ENCODE measurements at regions not wholly inside any gene's neighbourhood (a gene's known extent, or its start where the extent isn't known, plus 50 kb on each side); places are given as distances from the start of the nearest gene placed in this dataset.

DNA sequence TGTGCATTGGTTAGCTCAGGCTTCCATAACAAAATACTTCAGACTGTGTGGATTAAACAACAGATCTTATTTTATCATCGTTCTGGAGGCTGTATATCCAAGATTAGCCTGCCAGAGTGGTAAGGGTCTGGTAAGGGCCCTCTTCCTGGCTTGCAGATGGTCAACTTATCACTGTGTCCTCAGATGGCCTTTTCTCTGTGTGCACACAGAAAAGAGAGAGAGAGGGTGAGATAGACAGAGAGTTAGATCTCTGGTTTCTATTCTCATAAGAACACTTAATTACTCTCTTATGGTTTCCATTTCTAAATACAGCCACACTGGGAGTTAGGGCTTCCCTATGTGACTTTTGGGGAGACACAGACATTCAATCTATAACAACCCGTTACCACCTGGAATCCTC lies 1003.5 kb downstream of the TSN start:
- Histone ChIP-seq H3K36me3 (no peaks in the 10 kb centered on the region), H3K4me3 (no peak overlapping the region), H3K9me3 (no peaks in the 10 kb centered on the region), H3K27me3 (no peaks in the 10 kb centered on the region), H3K4me1 (no peaks in the 10 kb centered on the region), H3K27ac (no peak overlapping the region)
- TF ChIP-seq, protein P1, sequence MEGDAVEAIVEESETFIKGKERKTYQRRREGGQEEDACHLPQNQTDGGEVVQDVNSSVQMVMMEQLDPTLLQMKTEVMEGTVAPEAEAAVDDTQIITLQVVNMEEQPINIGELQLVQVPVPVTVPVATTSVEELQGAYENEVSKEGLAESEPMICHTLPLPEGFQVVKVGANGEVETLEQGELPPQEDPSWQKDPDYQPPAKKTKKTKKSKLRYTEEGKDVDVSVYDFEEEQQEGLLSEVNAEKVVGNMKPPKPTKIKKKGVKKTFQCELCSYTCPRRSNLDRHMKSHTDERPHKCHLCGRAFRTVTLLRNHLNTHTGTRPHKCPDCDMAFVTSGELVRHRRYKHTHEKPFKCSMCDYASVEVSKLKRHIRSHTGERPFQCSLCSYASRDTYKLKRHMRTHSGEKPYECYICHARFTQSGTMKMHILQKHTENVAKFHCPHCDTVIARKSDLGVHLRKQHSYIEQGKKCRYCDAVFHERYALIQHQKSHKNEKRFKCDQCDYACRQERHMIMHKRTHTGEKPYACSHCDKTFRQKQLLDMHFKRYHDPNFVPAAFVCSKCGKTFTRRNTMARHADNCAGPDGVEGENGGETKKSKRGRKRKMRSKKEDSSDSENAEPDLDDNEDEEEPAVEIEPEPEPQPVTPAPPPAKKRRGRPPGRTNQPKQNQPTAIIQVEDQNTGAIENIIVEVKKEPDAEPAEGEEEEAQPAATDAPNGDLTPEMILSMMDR (IDR thresholded peaks at IDR 0.05): no peak
- intact Hi-C loops (cut with DNase I; ENCODE audit: low total_unique reads): no loop called here
- DNase-seq: no peak

DNA sequence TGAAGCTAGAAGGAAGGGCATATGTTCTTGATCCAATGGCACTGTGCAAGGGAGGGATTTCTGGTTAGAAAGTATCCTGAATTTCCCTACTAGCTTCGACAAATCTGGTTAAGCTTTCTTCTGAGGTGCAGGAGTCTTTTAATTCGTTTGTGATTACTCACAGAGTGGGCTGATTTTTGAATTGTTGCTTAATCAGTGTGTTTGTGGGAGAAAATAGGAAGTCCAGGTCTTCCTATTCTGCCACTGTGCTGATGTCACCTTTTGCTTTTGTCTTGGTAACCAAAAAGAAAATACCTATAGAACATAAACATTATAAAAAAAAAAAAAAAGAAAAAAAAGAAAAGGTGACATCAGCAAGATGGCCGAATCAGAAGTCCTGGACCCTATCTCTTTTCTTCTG lies 1008.6 kb downstream of the TSN start:
- intact Hi-C loops (cut with DNase I; ENCODE audit: low total_unique reads): no loop called here
- no peaks in the 10 kb centered on the region for H3K4me1 ChIP-seq
- H3K27me3 ChIP-seq: no peaks in the 10 kb centered on the region
- TF ChIP-seq, protein P1 (IDR thresholded peaks at IDR 0.05): no peak
- DNase-seq: no peak
- H3K36me3 ChIP-seq: no peaks in the 10 kb centered on the region
- H3K9me3 ChIP-seq: no peaks in the 10 kb centered on the region
- no peak overlapping the region for H3K27ac ChIP-seq
- no peak overlapping the region for H3K4me3 ChIP-seq

DNA sequence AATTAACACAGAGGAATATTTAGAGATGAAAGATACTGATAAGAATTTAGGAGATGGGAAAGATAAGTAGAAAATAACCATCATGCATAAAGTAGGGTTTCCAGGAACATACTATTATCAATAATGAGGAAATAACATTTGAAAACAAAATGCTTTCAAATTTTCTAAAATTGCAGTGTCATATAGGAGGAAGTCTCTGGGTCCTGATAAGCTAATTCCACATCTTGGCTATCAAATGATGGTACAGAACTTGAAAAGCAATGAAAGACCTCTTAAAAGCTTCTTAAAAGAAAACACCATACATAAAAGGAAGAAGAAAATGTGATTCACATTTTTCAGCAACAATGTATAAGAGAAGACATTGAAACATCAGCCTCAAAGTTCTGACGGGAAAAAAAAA lies 1024.8 kb downstream of the TSN start:
- intact Hi-C loops (cut with DNase I; ENCODE audit: low total_unique reads): no loop called here
- no peak for DNase-seq
- TF ChIP-seq, protein P1 (IDR thresholded peaks at IDR 0.05): no peak
- no peak overlapping the region for H3K27ac ChIP-seq
- H3K4me3 ChIP-seq: no peak overlapping the region
- no peaks in the 10 kb centered on the region for H3K9me3 ChIP-seq
- H3K27me3 ChIP-seq: no peaks in the 10 kb centered on the region
- H3K4me1 ChIP-seq: no peaks in the 10 kb centered on the region
- H3K36me3 ChIP-seq: no peaks in the 10 kb centered on the region

DNA sequence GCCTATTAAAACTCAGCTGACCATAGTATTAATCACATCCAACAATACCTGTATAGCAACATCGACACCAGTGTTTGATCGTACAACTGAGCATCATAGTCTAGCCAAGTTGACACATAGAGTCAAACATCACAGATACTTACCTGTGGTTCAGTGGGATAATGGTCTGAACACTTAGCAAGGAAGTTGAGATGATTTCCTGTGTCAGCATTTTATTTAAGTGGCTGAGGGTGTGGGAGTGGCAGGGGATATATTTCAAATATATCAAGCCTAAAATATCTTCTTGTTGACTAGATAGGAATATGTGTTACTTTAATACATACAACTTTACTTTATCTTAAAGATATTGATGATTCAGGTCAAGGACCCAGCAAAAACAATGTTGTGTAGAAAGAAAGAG lies 1038.6 kb downstream of the TSN start:
- Histone ChIP-seq H3K27ac (no peak overlapping the region), H3K4me3 (no peak overlapping the region), H3K36me3 (no peaks in the 10 kb centered on the region), H3K27me3 (no peaks in the 10 kb centered on the region), H3K9me3 (no peaks in the 10 kb centered on the region), H3K4me1 (no peaks in the 10 kb centered on the region)
- DNase-seq: no peak
- intact Hi-C loops (cut with DNase I; ENCODE audit: low total_unique reads): no loop called here
- TF ChIP-seq, protein P1 (IDR thresholded peaks at IDR 0.05): no peak

DNA sequence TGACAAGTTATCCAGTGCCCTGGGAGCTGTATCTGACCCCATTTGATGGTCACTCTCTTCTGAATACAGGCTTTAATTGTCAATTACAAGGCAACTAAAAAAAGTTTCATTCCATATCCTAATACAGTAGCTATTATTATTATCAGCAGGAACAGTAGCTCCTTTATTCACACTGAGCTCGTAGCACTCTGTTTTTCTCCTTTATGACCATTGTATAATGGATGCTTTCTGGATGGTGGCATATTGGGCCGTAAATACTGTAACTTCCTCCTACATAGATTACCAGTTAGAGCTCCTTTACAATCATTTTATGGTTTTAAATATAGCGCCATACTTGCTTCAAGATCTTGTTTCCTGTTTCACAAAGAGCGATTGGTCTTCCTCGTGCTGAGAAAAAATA lies 1040.3 kb downstream of the TSN start:
- TF ChIP-seq, protein P1 (IDR thresholded peaks at IDR 0.05): no peak
- no peak for DNase-seq
- Histone ChIP-seq H3K9me3 (no peaks in the 10 kb centered on the region), H3K4me3 (no peak overlapping the region), H3K36me3 (no peaks in the 10 kb centered on the region), H3K27me3 (no peaks in the 10 kb centered on the region), H3K4me1 (no peaks in the 10 kb centered on the region), H3K27ac (no peak overlapping the region)
- intact Hi-C loops (cut with DNase I; ENCODE audit: low total_unique reads): no loop called here

DNA sequence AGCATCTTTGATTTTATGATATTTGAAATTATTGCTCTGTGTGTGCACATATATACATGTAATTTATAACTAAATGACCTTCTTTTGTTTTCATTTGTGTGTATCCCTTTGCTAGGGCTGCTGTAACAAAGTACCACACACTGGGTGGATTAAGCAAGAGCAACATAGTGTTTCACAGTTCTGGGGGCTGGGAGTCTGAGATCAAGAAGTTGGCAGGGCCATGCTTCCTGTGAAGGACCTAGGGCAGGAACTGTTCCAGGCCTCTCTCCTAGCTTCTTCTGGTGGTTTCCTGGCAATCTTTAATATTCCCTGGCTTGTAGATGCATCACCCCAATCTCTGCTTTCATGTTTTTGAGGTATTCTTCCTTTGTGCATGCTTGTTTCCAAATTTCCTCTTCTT lies 1043.9 kb downstream of the TSN start:
- no peaks in the 10 kb centered on the region for H3K36me3 ChIP-seq
- H3K4me1 ChIP-seq: no peaks in the 10 kb centered on the region
- TF ChIP-seq, protein P1 (IDR thresholded peaks at IDR 0.05): no peak
- no peak overlapping the region for H3K4me3 ChIP-seq
- H3K27me3 ChIP-seq: no peaks in the 10 kb centered on the region
- H3K27ac ChIP-seq: no peak overlapping the region
- intact Hi-C loops (cut with DNase I; ENCODE audit: low total_unique reads): no loop called here
- no peaks in the 10 kb centered on the region for H3K9me3 ChIP-seq
- no peak for DNase-seq
